IMR-90 (cell line): ENCODE measurements at regions not wholly inside any gene's neighbourhood (a gene's known extent, or its start where the extent isn't known, plus 50 kb on each side); places are given as distances from the start of the nearest gene placed in this dataset.

ENCODE experiments used
- ATAC-seq: fragments of 200-7000 bp; cut with Tn5 transposase; 2 replicates; pipeline ENCODE4 v1.9.1; 2020; ENCODE audit warnings: low read depth, mild to moderate bottlenecking, moderate library complexity
- BruUV-seq: library from RNA; stranded (reverse); fragments of 400-500 nt; replicated peaks from 2 replicates; lab custom pipeline; 2021; lab: Mats Ljungman, UMichigan
- CTCF ChIA-PET: fragments of 300-600 bp; formaldehyde crosslinking; extraction: SDS; loops from one replicate; lab custom pipeline; 2021; ENCODE audit warnings: antibody characterized with exemption; lab: Yijun Ruan, JAX
- POLR2A ChIA-PET: fragments of 300-600 bp; sonication (Branson Sonifier 250); formaldehyde crosslinking; loops from one replicate; lab custom pipeline; 2022; ENCODE audit warnings: antibody characterized with exemption; ENCODE audit not compliant: unreplicated experiment; lab: Charles Lee
- DNase-seq: peaks from one replicate; pipeline ENCODE4 v3.0.0; 2013
- H2AFZ ChIP-seq: replicated peaks from 2 replicates; pipeline ENCODE3; 2013; ENCODE audit warnings: low read length, mild to moderate bottlenecking; ENCODE audit not compliant: poor library complexity
- H2AK5ac ChIP-seq: 2 replicates; pipeline ENCODE4 v1.6.1; 2013; ENCODE audit warnings: low read depth, low read length, inconsistent platforms
- H2AK9ac ChIP-seq: replicated peaks from 2 replicates; pipeline ENCODE3; 2013; ENCODE audit warnings: mild to moderate bottlenecking, low read depth, low read length, moderate library complexity; ENCODE audit not compliant: poor library complexity
- H2BK120ac ChIP-seq: 2 replicates; pipeline ENCODE4 v1.6.1; 2013; ENCODE audit warnings: low read depth, low read length, inconsistent platforms
- H2BK15ac ChIP-seq: 3 replicates; pipeline ENCODE4 v1.6.1; 2013; ENCODE audit warnings: low read depth, low read length, inconsistent platforms
- H2BK20ac ChIP-seq: 2 replicates; pipeline ENCODE4 v1.6.1; 2013; ENCODE audit warnings: low read depth, mild to moderate bottlenecking, inconsistent platforms, low read length, moderate library complexity
- H2BK5ac ChIP-seq: 2 replicates; pipeline ENCODE4 v1.6.1; 2013; ENCODE audit warnings: mild to moderate bottlenecking, low read depth, low read length, inconsistent platforms; ENCODE audit not compliant: poor library complexity, severe bottlenecking
- H3K14ac ChIP-seq: replicated peaks from 2 replicates; pipeline ENCODE4 v1.6.1; 2013; ENCODE audit warnings: low read depth, low read length, inconsistent platforms
- H3K18ac ChIP-seq: 2 replicates; pipeline ENCODE4 v1.6.1; 2013; ENCODE audit warnings: low read depth, low read length, control low read depth
- H3K23ac ChIP-seq: 2 replicates; pipeline ENCODE4 v1.6.1; 2013; ENCODE audit warnings: low read depth, low read length, inconsistent platforms
- H3K27ac ChIP-seq: 2 replicates; pipeline ENCODE4 v1.5.1; 2013; ENCODE audit warnings: mild to moderate bottlenecking, control low read depth, low read length; ENCODE audit not compliant: insufficient read depth
- H3K27me3 ChIP-seq: 2 replicates; pipeline ENCODE4 v1.6.1; 2013; ENCODE audit warnings: low read length; ENCODE audit not compliant: control insufficient read depth, insufficient read depth
- H3K36me3 ChIP-seq: 2 replicates; pipeline ENCODE4 v1.6.1; 2013; ENCODE audit warnings: low read length, mixed read lengths; ENCODE audit not compliant: control insufficient read depth, insufficient read depth
- H3K4ac ChIP-seq: 2 replicates; pipeline ENCODE4 v1.6.1; 2013; ENCODE audit warnings: low read depth, low read length, inconsistent platforms
- H3K4me1 ChIP-seq: 2 replicates; pipeline ENCODE4 v1.6.1; 2013; ENCODE audit warnings: low read length, mixed read lengths; ENCODE audit not compliant: control insufficient read depth, insufficient read depth
- H3K4me2 ChIP-seq: 2 replicates; pipeline ENCODE4 v1.6.1; 2013; ENCODE audit warnings: low read depth, mild to moderate bottlenecking, control low read depth, low read length, moderate library complexity
- H3K4me3 ChIP-seq: 2 replicates; pipeline ENCODE4 v1.5.1; 2013; ENCODE audit warnings: low read depth, mild to moderate bottlenecking, control low read depth, low read length, moderate library complexity; ENCODE audit not compliant: insufficient read depth
- H3K56ac ChIP-seq: 2 replicates; pipeline ENCODE4 v1.6.1; 2013; ENCODE audit warnings: low read length, inconsistent platforms; ENCODE audit not compliant: insufficient read depth; ENCODE audit errors: extremely low read depth
- H3K79me1 ChIP-seq, 2 experiments: 2 replicates each; pipeline ENCODE4 v1.6.1; 2013; ENCODE audit warnings: low read length in 2 of 2, inconsistent platforms in 1 of 2, low read depth in 1 of 2
- H3K9ac ChIP-seq: 2 replicates; pipeline ENCODE4 v1.6.1; 2013; ENCODE audit warnings: low read depth, low read length, control low read depth
- H3K9me1 ChIP-seq: 2 replicates; pipeline ENCODE4 v1.6.1; 2013; ENCODE audit warnings: low read length, inconsistent platforms; ENCODE audit not compliant: insufficient read depth
- H3K9me3 ChIP-seq: 2 replicates; pipeline ENCODE4 v1.6.1; 2013; ENCODE audit warnings: low read length; ENCODE audit not compliant: control insufficient read depth, insufficient read depth
- H4K20me1 ChIP-seq: 2 replicates; pipeline ENCODE4 v1.6.1; 2013; ENCODE audit warnings: low read length, inconsistent platforms; ENCODE audit not compliant: insufficient read depth
- H4K5ac ChIP-seq: 2 replicates; pipeline ENCODE4 v1.6.1; 2013; ENCODE audit warnings: mild to moderate bottlenecking, low read depth, low read length, control low read depth
- H4K8ac ChIP-seq, 2 experiments: 2 replicates each; pipeline ENCODE4 v1.6.1; 2013; ENCODE audit warnings: low read depth in 2 of 2, low read length in 2 of 2, control low read depth in 1 of 2, inconsistent platforms in 1 of 2
- H4K91ac ChIP-seq: 2 replicates; pipeline ENCODE4 v1.6.1; 2013; ENCODE audit warnings: low read depth, low read length, inconsistent platforms; ENCODE audit not compliant: insufficient read depth
- CEBPB ChIP-seq: IDR thresholded peaks from 2 replicates; pipeline ENCODE4 v1.6.1; 2012; ENCODE audit warnings: low read depth, low read length, improper control_type of control experiment
- CHD1 ChIP-seq: IDR thresholded peaks from 2 replicates; pipeline ENCODE4 v1.6.1; 2012; ENCODE audit warnings: low read depth, low read length, improper control_type of control experiment
- FOS ChIP-seq: fragments of 150-350 bp; IDR thresholded peaks from 2 replicates; pipeline ENCODE4 v1.6.1; 2016; ENCODE audit warnings: low read depth, low read length
- MAFK ChIP-seq: IDR thresholded peaks from 2 replicates; pipeline ENCODE4 v1.6.1; 2012; ENCODE audit warnings: low read depth, low read length, improper control_type of control experiment
- RCOR1 ChIP-seq: IDR thresholded peaks from 2 replicates; pipeline ENCODE4 v1.6.1; 2012; ENCODE audit warnings: mild to moderate bottlenecking, low read length, improper control_type of control experiment; ENCODE audit not compliant: insufficient replicate concordance
- RFX5 ChIP-seq: IDR thresholded peaks from 2 replicates; pipeline ENCODE4 v1.8.0; 2012; ENCODE audit warnings: low read depth, mild to moderate bottlenecking, low read length, moderate library complexity
- whole genome bisulfite sequencing, 2 experiments: methylation state at CpG; one replicate each; pipeline versions ENCODE4 v1.1.5 to v1.1.7; 2013; ENCODE audit warnings: missing lambda C conversion rate in 2 of 2; ENCODE audit not compliant: insufficient read length in 1 of 2; ENCODE audit errors: extremely low coverage in 2 of 2; 5-methylcytosine and 5-hydroxymethylcytosine counted together
- dilution Hi-C: fragments of 300-500 bp; cut with HindIII; formaldehyde crosslinking; loops from one replicate; pipeline ENCODE4 v1.14.3; 2018; ENCODE audit warnings: low sequenced_read_pairs; ENCODE audit not compliant: unreplicated experiment
- in situ Hi-C: fragments of 300-500 bp; cut with MboI; formaldehyde crosslinking; loops from 3 replicates; pipeline ENCODE4 v1.14.3; 2019; ENCODE audit warnings: low sequenced_read_pairs, inconsistent platforms, mixed read lengths
- intact Hi-C: fragments of 100-400 bp; cut with micrococcal nuclease; formaldehyde crosslinking; loops from 2 replicates; pipeline ENCODE4 v1.10.0; 2022

DNA sequence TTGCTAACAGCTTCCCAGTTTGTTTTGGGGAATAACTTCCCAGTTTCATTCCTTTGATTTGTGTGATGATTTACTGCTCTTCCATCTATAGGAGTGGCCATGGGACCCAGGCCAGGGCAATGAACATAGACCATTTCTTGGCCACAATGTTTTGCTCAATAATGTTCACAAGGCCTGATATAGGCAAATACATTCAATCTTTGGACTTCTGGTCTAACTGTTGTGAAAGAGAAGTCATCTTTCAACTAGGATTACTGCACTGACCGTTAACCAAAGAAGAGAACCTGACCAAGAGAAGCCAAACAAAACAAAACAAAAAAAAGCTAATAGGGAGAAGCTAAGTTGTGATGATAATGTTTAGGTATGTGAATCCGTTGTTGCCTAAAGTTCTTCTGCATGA, 221.8 kb upstream of the SUCLG2 start:
- no peak for ATAC-seq
- intact Hi-C loops (no loop called here), dilution Hi-C loops (no loop called here), in situ Hi-C loops (no loop called here)
- H2BK20ac ChIP-seq: no peak overlapping the region
- no TSS peak for BruUV-seq
- no peak overlapping the region for H3K18ac ChIP-seq
- CTCF ChIA-PET: interaction anchor here (0.6 to 1.0 kb wide), 3 partner anchors 9 to 599 kb away, joined by 3 to 4 read pairs (median 3); no protein-coding TSS in a partner anchor
- no peak overlapping the region for H3K9ac ChIP-seq
- no peak overlapping the region for H2BK15ac ChIP-seq
- H3K9me3 ChIP-seq: no peaks in the 10 kb centered on the region
- H3K79me1 ChIP-seq: no peaks in the 10 kb centered on the region
- no CpG with 5 or more reads among the region's 2 CpGs for WGBS, 2 experiments
- no peaks in the 10 kb centered on the region for H3K36me3 ChIP-seq
- no peaks in the 10 kb centered on the region for H3K9me1 ChIP-seq
- H2BK120ac ChIP-seq: no peak overlapping the region
- H4K5ac ChIP-seq: no peak overlapping the region
- no peak overlapping the region for H2AK9ac ChIP-seq
- H2BK5ac ChIP-seq: no peak overlapping the region
- no peak overlapping the region for H3K27ac ChIP-seq
- no peak overlapping the region for H4K8ac ChIP-seq
- H2AK5ac ChIP-seq: no peak overlapping the region
- H4K91ac ChIP-seq: no peak overlapping the region
- no peak overlapping the region for H2AFZ ChIP-seq
- no peak overlapping the region for H3K56ac ChIP-seq
- H3K4ac ChIP-seq: no peak overlapping the region
- no peak overlapping the region for H3K23ac ChIP-seq
- TF ChIP-seq CHD1 (no peak), FOS (no peak), RFX5 (no peak), MAFK (no peak), CEBPB (no peak), RCOR1 (no peak)
- H3K4me2 ChIP-seq: no peak overlapping the region
- H3K14ac ChIP-seq: no peak overlapping the region
- H3K4me1 ChIP-seq: no peaks in the 10 kb centered on the region
- POLR2A ChIA-PET: no interaction called here
- H4K20me1 ChIP-seq: no peaks in the 10 kb centered on the region
- DNase-seq: no peak
- H3K4me3 ChIP-seq: no peak overlapping the region
- H3K27me3 ChIP-seq: no peaks in the 10 kb centered on the region
